ENCODE measurements at regions not wholly inside any gene's neighbourhood (a gene's known extent, or its start where the extent isn't known, plus 50 kb on each side); places are given as distances from the start of the nearest gene placed in this dataset.
"Not testable (repeated sequence)": the region's sequence is repeated elsewhere in the genome, so short reads cannot be mapped to it uniquely, and the experiment has no call there.

GRCh38 chr16:15303667-15304324 lies 74.3 kb downstream of the NPIPA5 start:
- not testable (repeated sequence) for TF ChIP-seq CTCF, POLR2AphosphoS5, EP300 (IDR thresholded peaks at IDR 0.05)

All from upper lobe of left lung (tissue), 4 donors.